MM.1S (cell line): ENCODE measurements at regions not wholly inside any gene's neighbourhood (a gene's known extent, or its start where the extent isn't known, plus 50 kb on each side); places are given as distances from the start of the nearest gene placed in this dataset.

Experiments
- CTCF ChIP-seq: fragments of 300-600 bp; sonication (generic); IDR thresholded peaks from 2 replicates; pipeline ENCODE4 v1.5.1; 2016; ENCODE audit warnings: antibody characterized with exemption, low read length, mixed read lengths
- EZH2phosphoT487 ChIP-seq: fragments of 300-600 bp; sonication (generic); IDR thresholded peaks from 2 replicates; pipeline ENCODE4 v1.6.1; 2018; ENCODE audit warnings: antibody characterized with exemption, low read length

DNA sequence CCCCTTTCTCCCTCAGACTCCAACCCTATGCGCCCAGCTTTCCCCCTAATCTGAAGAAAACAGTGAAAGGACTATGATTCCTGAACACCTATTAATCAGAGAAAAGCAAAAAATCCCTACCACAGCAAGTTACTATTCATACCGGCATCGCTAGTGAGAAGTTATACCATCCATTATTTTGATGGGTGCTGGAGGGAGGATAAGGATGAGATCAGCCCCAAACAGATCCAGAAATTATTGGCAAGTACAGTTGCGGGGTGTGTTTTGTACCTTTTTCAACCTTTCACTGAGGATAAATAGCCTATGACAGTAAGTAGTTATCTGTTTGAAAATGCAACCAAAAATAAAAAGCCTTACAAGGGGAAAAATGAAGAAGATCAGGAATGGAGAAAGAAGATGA lies 59.9 kb upstream of the ADAMTS9 start:
- no peak for TF ChIP-seq CTCF
- TF ChIP-seq EZH2phosphoT487 = no peak
